Panc1 (cell line): ENCODE measurements at regions not wholly inside any gene's neighbourhood (a gene's known extent, or its start where the extent isn't known, plus 50 kb on each side); places are given as distances from the start of the nearest gene placed in this dataset.

Experiments
- POLR2AphosphoS5 ChIP-seq: IDR thresholded peaks from 2 replicates; pipeline ENCODE4 v1.6.1; 2012; ENCODE audit warnings: mild to moderate bottlenecking, low read depth, low read length, moderate library complexity
- SIN3A ChIP-seq: IDR thresholded peaks from 2 replicates; pipeline ENCODE4 v1.6.1; 2012; ENCODE audit warnings: low read depth, mild to moderate bottlenecking, low read length, moderate library complexity, borderline replicate concordance; ENCODE audit not compliant: insufficient read depth
- TCF7L2 ChIP-seq: IDR thresholded peaks from 2 replicates; pipeline ENCODE4 v1.6.1; 2011; ENCODE audit warnings: mild to moderate bottlenecking, low read depth, low read length, inconsistent platforms
- TF ChIP-seq, protein P1 (sequence below), 2 experiments: IDR thresholded peaks; 2 replicates each; pipeline ENCODE4 v1.6.1; 2011 to 2012; ENCODE audit warnings: low read depth in 2 of 2, control low read depth in 1 of 2, low read length in 1 of 2, mild to moderate bottlenecking in 1 of 2, moderate library complexity in 1 of 2; ENCODE audit not compliant: insufficient read depth in 1 of 2
- TF ChIP-seq, protein P2 (sequence below): fragments of 450-650 bp; IDR thresholded peaks from 2 replicates; pipeline ENCODE4 v1.5.1; 2017; ENCODE audit warnings: mild to moderate bottlenecking

DNA sequence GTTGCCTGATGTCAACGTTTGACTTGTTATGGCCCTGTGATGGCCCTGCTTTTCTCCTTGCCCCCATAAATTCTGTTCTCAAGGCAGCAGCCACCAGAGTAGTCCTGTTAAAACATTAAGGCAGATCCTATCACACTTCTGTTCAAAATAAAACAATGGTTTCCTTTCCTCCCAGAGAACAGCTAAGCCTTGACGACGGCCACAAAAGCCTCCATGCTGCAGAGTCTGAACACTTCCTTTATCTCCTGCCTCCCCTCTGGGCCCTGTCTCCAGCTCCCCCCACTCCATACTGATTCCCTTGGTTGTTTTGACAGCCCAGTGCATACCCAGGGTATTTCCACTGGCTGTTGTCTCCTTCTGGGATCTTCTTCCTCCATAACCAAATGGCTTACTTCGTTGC is 618.1 kb downstream of the MED13L start:
- TF ChIP-seq, protein P1, sequence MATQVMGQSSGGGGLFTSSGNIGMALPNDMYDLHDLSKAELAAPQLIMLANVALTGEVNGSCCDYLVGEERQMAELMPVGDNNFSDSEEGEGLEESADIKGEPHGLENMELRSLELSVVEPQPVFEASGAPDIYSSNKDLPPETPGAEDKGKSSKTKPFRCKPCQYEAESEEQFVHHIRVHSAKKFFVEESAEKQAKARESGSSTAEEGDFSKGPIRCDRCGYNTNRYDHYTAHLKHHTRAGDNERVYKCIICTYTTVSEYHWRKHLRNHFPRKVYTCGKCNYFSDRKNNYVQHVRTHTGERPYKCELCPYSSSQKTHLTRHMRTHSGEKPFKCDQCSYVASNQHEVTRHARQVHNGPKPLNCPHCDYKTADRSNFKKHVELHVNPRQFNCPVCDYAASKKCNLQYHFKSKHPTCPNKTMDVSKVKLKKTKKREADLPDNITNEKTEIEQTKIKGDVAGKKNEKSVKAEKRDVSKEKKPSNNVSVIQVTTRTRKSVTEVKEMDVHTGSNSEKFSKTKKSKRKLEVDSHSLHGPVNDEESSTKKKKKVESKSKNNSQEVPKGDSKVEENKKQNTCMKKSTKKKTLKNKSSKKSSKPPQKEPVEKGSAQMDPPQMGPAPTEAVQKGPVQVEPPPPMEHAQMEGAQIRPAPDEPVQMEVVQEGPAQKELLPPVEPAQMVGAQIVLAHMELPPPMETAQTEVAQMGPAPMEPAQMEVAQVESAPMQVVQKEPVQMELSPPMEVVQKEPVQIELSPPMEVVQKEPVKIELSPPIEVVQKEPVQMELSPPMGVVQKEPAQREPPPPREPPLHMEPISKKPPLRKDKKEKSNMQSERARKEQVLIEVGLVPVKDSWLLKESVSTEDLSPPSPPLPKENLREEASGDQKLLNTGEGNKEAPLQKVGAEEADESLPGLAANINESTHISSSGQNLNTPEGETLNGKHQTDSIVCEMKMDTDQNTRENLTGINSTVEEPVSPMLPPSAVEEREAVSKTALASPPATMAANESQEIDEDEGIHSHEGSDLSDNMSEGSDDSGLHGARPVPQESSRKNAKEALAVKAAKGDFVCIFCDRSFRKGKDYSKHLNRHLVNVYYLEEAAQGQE (IDR thresholded peaks at IDR 0.05; ENCODE audit: insufficient read depth in 1 of 2, low read depth in 2 of 2, low read length in 1 of 2): no peak
- TF ChIP-seq, protein P2, sequence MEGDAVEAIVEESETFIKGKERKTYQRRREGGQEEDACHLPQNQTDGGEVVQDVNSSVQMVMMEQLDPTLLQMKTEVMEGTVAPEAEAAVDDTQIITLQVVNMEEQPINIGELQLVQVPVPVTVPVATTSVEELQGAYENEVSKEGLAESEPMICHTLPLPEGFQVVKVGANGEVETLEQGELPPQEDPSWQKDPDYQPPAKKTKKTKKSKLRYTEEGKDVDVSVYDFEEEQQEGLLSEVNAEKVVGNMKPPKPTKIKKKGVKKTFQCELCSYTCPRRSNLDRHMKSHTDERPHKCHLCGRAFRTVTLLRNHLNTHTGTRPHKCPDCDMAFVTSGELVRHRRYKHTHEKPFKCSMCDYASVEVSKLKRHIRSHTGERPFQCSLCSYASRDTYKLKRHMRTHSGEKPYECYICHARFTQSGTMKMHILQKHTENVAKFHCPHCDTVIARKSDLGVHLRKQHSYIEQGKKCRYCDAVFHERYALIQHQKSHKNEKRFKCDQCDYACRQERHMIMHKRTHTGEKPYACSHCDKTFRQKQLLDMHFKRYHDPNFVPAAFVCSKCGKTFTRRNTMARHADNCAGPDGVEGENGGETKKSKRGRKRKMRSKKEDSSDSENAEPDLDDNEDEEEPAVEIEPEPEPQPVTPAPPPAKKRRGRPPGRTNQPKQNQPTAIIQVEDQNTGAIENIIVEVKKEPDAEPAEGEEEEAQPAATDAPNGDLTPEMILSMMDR: no peak
- no peak for TF ChIP-seq POLR2AphosphoS5
- TF ChIP-seq SIN3A: no peak
- no peak for TF ChIP-seq TCF7L2
